RWPE2 (cell line): ENCODE measurements at regions not wholly inside any gene's neighbourhood (a gene's known extent, or its start where the extent isn't known, plus 50 kb on each side); places are given as distances from the start of the nearest gene placed in this dataset.
A peak's percentile ranks its signal among the peaks of the same experiment; 100 is the strongest.

Experiments used
- ATAC-seq: fragments of 200-7000 bp; cut with Tn5 transposase; 3 replicates; pipeline ENCODE4 v1.9.1; 2021; ENCODE audit warnings: low read depth
- DNase-seq: peaks from one replicate; pipeline ENCODE4 v3.0.0-alpha.2; 2020; ENCODE audit warnings: low spot score
- H3K27ac ChIP-seq: fragments of 450-650 bp; 2 replicates; pipeline ENCODE4 v1.5.1; 2017; ENCODE audit warnings: mild to moderate bottlenecking; ENCODE audit not compliant: poor library complexity, severe bottlenecking
- H3K27me3 ChIP-seq: fragments of 250-450 bp; sonication (Bioruptor Pico); 2 replicates; pipeline ENCODE4 v1.5.1; 2021; ENCODE audit warnings: mild to moderate bottlenecking, moderate library complexity; ENCODE audit not compliant: insufficient read depth, poor library complexity, severe bottlenecking
- H3K36me3 ChIP-seq: fragments of 250-450 bp; sonication (Bioruptor Pico); 2 replicates; pipeline ENCODE4 v1.5.1; 2020; ENCODE audit warnings: low read depth, mild to moderate bottlenecking, moderate library complexity
- H3K4me1 ChIP-seq: fragments of 250-450 bp; sonication (Bioruptor Pico); 2 replicates; pipeline ENCODE4 v1.5.1; 2021; ENCODE audit warnings: mild to moderate bottlenecking, moderate library complexity; ENCODE audit not compliant: insufficient read depth, poor library complexity, severe bottlenecking
- H3K4me3 ChIP-seq: fragments of 250-450 bp; sonication (Bioruptor Pico); 2 replicates; pipeline ENCODE4 v1.5.1; 2021; ENCODE audit warnings: mild to moderate bottlenecking, moderate library complexity; ENCODE audit not compliant: severe bottlenecking
- H3K9me3 ChIP-seq: fragments of 250-450 bp; sonication (Bioruptor Pico); 2 replicates; pipeline ENCODE4 v1.5.1; 2021; ENCODE audit warnings: mild to moderate bottlenecking, moderate library complexity; ENCODE audit not compliant: severe bottlenecking
- CTCF ChIP-seq: fragments of 450-650 bp; IDR thresholded peaks from one replicate; pipeline ENCODE4 v1.5.1; 2017; ENCODE audit warnings: mild to moderate bottlenecking, moderate library complexity; ENCODE audit not compliant: poor library complexity, severe bottlenecking

DNA sequence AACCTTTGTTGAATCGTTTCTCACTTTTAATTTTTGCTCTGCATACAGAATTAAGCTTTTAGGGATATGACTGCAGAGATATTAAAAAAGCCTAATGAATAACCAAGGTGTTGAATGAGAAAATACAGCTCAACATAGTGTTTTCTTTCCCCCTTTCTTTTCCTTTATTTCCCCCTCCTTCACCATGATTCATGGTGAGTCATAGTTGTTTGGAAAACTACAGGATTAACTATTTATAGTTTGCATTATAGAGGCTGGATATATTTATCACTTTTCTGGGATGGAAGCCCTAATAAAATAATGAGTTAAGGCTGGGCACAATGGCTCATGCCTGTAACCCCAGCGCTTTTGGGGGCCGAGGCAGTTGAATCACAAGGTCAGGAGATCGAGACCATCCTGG lies 115.0 kb downstream of the DNAJB9 start:
- H3K27ac ChIP-seq, result no peak overlapping the region
- no peak overlapping the region for H3K4me3 ChIP-seq
- H3K27me3 ChIP-seq, result no peaks in the 10 kb centered on the region
- no peak for TF ChIP-seq CTCF
- DNase-seq (no peak), ATAC-seq (no peak)
- H3K36me3 ChIP-seq, result no peaks in the 10 kb centered on the region
- no peaks in the 10 kb centered on the region for H3K4me1 ChIP-seq
- H3K9me3 ChIP-seq, result no peaks in the 10 kb centered on the region

GRCh38 chr7:108686494-108686893 lies 116.8 kb downstream of the DNAJB9 start:
- DNase-seq, result no peak
- Histone ChIP-seq H3K27ac (no peak overlapping the region), H3K27me3 (no peaks in the 10 kb centered on the region), H3K4me1 (no peaks in the 10 kb centered on the region), H3K4me3 (no peak overlapping the region), H3K9me3 (no peaks in the 10 kb centered on the region), H3K36me3 (no peaks in the 10 kb centered on the region)
- no peak for TF ChIP-seq CTCF
- ATAC-seq, result no peak

GRCh38 chr7:108697254-108697653 lies 127.6 kb downstream of the DNAJB9 start:
- H3K4me1 ChIP-seq, result no peaks in the 10 kb centered on the region

GRCh38 chr7:108711611-108712010 lies 141.9 kb downstream of the DNAJB9 start:
- TF ChIP-seq CTCF, result no peak
- Histone ChIP-seq H3K9me3 (no peaks in the 10 kb centered on the region), H3K27ac (no peak overlapping the region), H3K4me1 (no peaks in the 10 kb centered on the region), H3K36me3 (no peaks in the 10 kb centered on the region), H3K27me3 (no peaks in the 10 kb centered on the region), H3K4me3 (no peak overlapping the region)
- DNase-seq, result no peak
- ATAC-seq, result no peak

More at GRCh38 chr7:108697254-108697653, 127.6 kb downstream of the DNAJB9 start:
- Histone ChIP-seq H3K36me3 (no peaks in the 10 kb centered on the region), H3K27ac (no peak overlapping the region), H3K4me3 (no peak overlapping the region), H3K27me3 (no peaks in the 10 kb centered on the region), H3K9me3 (no peaks in the 10 kb centered on the region)
- TF ChIP-seq CTCF, result no peak
- DNase-seq (no peak), ATAC-seq (no peak)

- no peaks in the 10 kb centered on the region for H3K9me3 ChIP-seq
- H3K27me3 ChIP-seq, result no peaks in the 10 kb centered on the region
- DNase-seq (no peak), ATAC-seq (peak; percentile 27; the same call in 1 of the 3 replicates)
- no peak overlapping the region for H3K4me3 ChIP-seq
- H3K36me3 ChIP-seq, result no peaks in the 10 kb centered on the region
- no peaks in the 10 kb centered on the region for H3K4me1 ChIP-seq
- H3K27ac ChIP-seq, result no peak overlapping the region
- no peak for TF ChIP-seq CTCF
Observed at GRCh38 chr7:108716783-108717182, 147.1 kb downstream of the DNAJB9 start.
